A673 (cell line): ENCODE measurements at regions not wholly inside any gene's neighbourhood (a gene's known extent, or its start where the extent isn't known, plus 50 kb on each side); places are given as distances from the start of the nearest gene placed in this dataset.

Experiments used
- BruUV-seq: library from RNA; stranded (reverse); fragments of 400-500 nt; replicated peaks from 2 replicates; lab custom pipeline; 2021; lab: Mats Ljungman, UMichigan
- CTCF ChIA-PET: fragments of 300-600 bp; sonication (Branson Sonifier 250); formaldehyde crosslinking; loops from one replicate; lab custom pipeline; 2022; ENCODE audit warnings: antibody characterized with exemption; lab: Charles Lee
- POLR2A ChIA-PET: fragments of 300-600 bp; sonication (Branson Sonifier 250); formaldehyde crosslinking; loops from one replicate; lab custom pipeline; 2022; ENCODE audit warnings: antibody characterized with exemption; ENCODE audit not compliant: low non-redundant PET; lab: Charles Lee
- DNase-seq: peaks from one replicate; pipeline ENCODE4 v3.0.0-alpha.2; 2015; ENCODE audit warnings: low spot score
- H3K27ac ChIP-seq: fragments of 200-600 bp; sonication (generic); 2 replicates; pipeline ENCODE4 v1.5.1; 2016; ENCODE audit warnings: mixed run types, low read depth, mild to moderate bottlenecking, mixed read lengths, antibody characterized with exemption, low read length; ENCODE audit not compliant: poor library complexity, severe bottlenecking
- H3K27me3 ChIP-seq: fragments of 200-600 bp; sonication (generic); replicated peaks from 2 replicates; pipeline ENCODE4 v1.6.1; 2017; ENCODE audit warnings: mixed run types, low read depth, mild to moderate bottlenecking, mixed read lengths, antibody characterized with exemption, low read length; ENCODE audit not compliant: insufficient read depth, poor library complexity
- H3K36me3 ChIP-seq: fragments of 200-600 bp; sonication (generic); 2 replicates; pipeline ENCODE4 v1.6.1; 2016; ENCODE audit warnings: mixed run types, mild to moderate bottlenecking, mixed read lengths, antibody characterized with exemption, low read length; ENCODE audit not compliant: insufficient read depth, poor library complexity, severe bottlenecking
- H3K4me1 ChIP-seq: fragments of 200-600 bp; sonication (generic); 2 replicates; pipeline ENCODE4 v1.6.1; 2017; ENCODE audit warnings: mixed run types, mild to moderate bottlenecking, mixed read lengths, antibody characterized with exemption, low read length; ENCODE audit not compliant: insufficient read depth, poor library complexity, severe bottlenecking
- H3K4me3 ChIP-seq: fragments of 200-600 bp; sonication (generic); 2 replicates; pipeline ENCODE4 v1.5.1; 2016; ENCODE audit warnings: low read depth, mixed run types, mild to moderate bottlenecking, mixed read lengths, low read length; ENCODE audit not compliant: poor library complexity, severe bottlenecking
- H3K9me3 ChIP-seq: fragments of 200-600 bp; sonication (generic); 2 replicates; pipeline ENCODE4 v1.6.1; 2016; ENCODE audit warnings: mixed run types, low read depth, mild to moderate bottlenecking, mixed read lengths, antibody characterized with exemption, low read length; ENCODE audit not compliant: poor library complexity, severe bottlenecking
- EZH2 ChIP-seq: fragments of 200-600 bp; sonication (generic); IDR thresholded peaks from 2 replicates; pipeline ENCODE4 v1.6.1; 2017; ENCODE audit warnings: borderline replicate concordance, low read depth, mild to moderate bottlenecking, mixed read lengths, antibody characterized with exemption, low read length; ENCODE audit not compliant: poor library complexity, severe bottlenecking
- intact Hi-C: fragments of 100-400 bp; cut with micrococcal nuclease; formaldehyde crosslinking; loops from one replicate; pipeline ENCODE4 v1.10.0; 2022; ENCODE audit not compliant: unreplicated experiment
- TF ChIP-seq, protein P1 (sequence below): fragments of 300-800, 200-600 bp; sonication (generic); conservative IDR thresholded peaks from 2 replicates; pipeline ENCODE4 v1.5.1; 2017; ENCODE audit warnings: low read depth, mild to moderate bottlenecking, antibody characterized with exemption, low read length, moderate library complexity, mixed read lengths

GRCh38 chr3:82413171-82413570, 651.7 kb upstream of the GBE1 start:
- ChIA-PET CTCF (no interaction called here), POLR2A (no interaction called here)
- Histone ChIP-seq H3K36me3 (no peaks in the 10 kb centered on the region), H3K4me3 (no peak overlapping the region), H3K4me1 (no peaks in the 10 kb centered on the region), H3K27ac (no peak overlapping the region), H3K27me3 (no peaks in the 10 kb centered on the region), H3K9me3 (peaks cover 7% of the 10 kb centered on the region)
- BruUV-seq: no TSS peak
- no peak for DNase-seq
- no peak for TF ChIP-seq EZH2
- TF ChIP-seq, protein P1, sequence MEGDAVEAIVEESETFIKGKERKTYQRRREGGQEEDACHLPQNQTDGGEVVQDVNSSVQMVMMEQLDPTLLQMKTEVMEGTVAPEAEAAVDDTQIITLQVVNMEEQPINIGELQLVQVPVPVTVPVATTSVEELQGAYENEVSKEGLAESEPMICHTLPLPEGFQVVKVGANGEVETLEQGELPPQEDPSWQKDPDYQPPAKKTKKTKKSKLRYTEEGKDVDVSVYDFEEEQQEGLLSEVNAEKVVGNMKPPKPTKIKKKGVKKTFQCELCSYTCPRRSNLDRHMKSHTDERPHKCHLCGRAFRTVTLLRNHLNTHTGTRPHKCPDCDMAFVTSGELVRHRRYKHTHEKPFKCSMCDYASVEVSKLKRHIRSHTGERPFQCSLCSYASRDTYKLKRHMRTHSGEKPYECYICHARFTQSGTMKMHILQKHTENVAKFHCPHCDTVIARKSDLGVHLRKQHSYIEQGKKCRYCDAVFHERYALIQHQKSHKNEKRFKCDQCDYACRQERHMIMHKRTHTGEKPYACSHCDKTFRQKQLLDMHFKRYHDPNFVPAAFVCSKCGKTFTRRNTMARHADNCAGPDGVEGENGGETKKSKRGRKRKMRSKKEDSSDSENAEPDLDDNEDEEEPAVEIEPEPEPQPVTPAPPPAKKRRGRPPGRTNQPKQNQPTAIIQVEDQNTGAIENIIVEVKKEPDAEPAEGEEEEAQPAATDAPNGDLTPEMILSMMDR: no peak
- intact Hi-C loops: no loop called here

DNA sequence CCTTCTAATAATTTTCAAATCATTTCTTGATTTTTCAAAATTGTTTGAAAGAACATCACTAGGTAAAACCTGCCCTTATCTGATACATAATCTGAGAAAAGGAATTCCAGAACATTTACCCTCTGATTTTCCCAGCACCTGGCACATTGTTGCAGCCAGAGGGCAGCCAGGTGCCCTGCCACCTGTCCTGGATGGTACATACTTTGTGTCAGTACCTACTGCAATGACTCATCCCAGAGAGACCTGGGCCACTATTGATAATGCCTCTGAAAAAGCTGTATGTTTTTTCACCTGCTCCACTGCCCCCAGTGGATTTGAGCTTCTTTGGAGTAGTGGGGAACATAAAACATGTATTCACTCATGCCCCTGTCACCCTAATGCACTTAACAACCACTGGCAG, 648.9 kb upstream of the GBE1 start:
- CTCF ChIA-PET: no interaction called here
- POLR2A ChIA-PET: no interaction called here

DNA sequence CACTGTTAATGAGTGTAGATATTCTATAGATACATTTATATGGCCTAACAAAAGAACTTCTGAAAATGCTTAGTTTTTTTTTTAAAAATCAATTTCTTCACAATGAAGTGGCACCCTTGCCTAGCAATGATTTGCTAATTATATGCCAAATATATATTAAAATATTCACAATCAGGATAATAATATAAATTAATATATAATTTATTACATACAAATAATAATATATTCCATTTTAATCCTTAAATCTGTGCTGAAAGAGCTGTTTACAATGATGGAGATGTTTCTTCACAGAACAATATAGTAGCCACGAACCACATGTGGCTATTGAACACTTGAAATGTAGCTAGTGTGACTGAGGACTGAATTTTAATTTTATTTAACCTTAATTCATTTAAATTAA, 648.4 kb upstream of the GBE1 start:
- CTCF ChIA-PET: no interaction called here
- BruUV-seq: no TSS peak
- Histone ChIP-seq H3K9me3 (peaks cover 7% of the 10 kb centered on the region), H3K4me1 (no peaks in the 10 kb centered on the region), H3K4me3 (no peak overlapping the region), H3K36me3 (no peaks in the 10 kb centered on the region), H3K27me3 (no peaks in the 10 kb centered on the region), H3K27ac (no peak overlapping the region)
- TF ChIP-seq, protein P1: no peak
- TF ChIP-seq EZH2: no peak
- DNase-seq: no peak
- intact Hi-C loops: no loop called here
- POLR2A ChIA-PET: no interaction called here

More for the DNA sequence above, 648.9 kb upstream of the GBE1 start:
- H3K4me1 ChIP-seq: no peaks in the 10 kb centered on the region
- BruUV-seq: no TSS peak
- no peaks in the 10 kb centered on the region for H3K27me3 ChIP-seq
- peaks cover 7% of the 10 kb centered on the region for H3K9me3 ChIP-seq
- H3K27ac ChIP-seq: no peak overlapping the region
- no peak for DNase-seq
- TF ChIP-seq EZH2: no peak
- TF ChIP-seq, protein P1: no peak
- no peaks in the 10 kb centered on the region for H3K36me3 ChIP-seq
- no peak overlapping the region for H3K4me3 ChIP-seq
- intact Hi-C loops: no loop called here
